Activated T-helper 17 cell treated with anti-CD3 and anti-CD28 coated beads, Interleukin-2, amount 50 U/mL, for 72 hours (primary cell): ENCODE measurements at regions not wholly inside any gene's neighbourhood (a gene's known extent, or its start where the extent isn't known, plus 50 kb on each side); places are given as distances from the start of the nearest gene placed in this dataset.
"Not testable (repeated sequence)": the region's sequence is repeated elsewhere in the genome, so short reads cannot be mapped to it uniquely, and the experiment has no call there.

Experiments used
- ATAC-seq: fragments of 150-1000 bp; cut with Tn5 transposase; replicated peaks from 2 replicates; pipeline ENCODE4 v1.10.0; 2021; ENCODE audit warnings: mild to moderate bottlenecking, moderate library complexity
- H3K27ac Mint-ChIP-seq: one replicate; pipeline ENCODE4 v1.8.0; 2022; ENCODE audit warnings: mixed read lengths
- H3K27me3 Mint-ChIP-seq: one replicate; pipeline ENCODE4 v1.8.0; 2022; ENCODE audit warnings: mixed read lengths
- H3K36me3 Mint-ChIP-seq: one replicate; pipeline ENCODE4 v1.8.0; 2022; ENCODE audit warnings: low read depth, mild to moderate bottlenecking, mixed read lengths
- H3K4me1 Mint-ChIP-seq: one replicate; pipeline ENCODE4 v1.8.0; 2022; ENCODE audit warnings: mixed read lengths
- H3K4me3 Mint-ChIP-seq: one replicate; pipeline ENCODE4 v1.8.0; 2022; ENCODE audit warnings: mild to moderate bottlenecking, mixed read lengths
- H3K9me3 Mint-ChIP-seq: one replicate; pipeline ENCODE4 v1.8.0; 2022; ENCODE audit warnings: mixed read lengths

DNA sequence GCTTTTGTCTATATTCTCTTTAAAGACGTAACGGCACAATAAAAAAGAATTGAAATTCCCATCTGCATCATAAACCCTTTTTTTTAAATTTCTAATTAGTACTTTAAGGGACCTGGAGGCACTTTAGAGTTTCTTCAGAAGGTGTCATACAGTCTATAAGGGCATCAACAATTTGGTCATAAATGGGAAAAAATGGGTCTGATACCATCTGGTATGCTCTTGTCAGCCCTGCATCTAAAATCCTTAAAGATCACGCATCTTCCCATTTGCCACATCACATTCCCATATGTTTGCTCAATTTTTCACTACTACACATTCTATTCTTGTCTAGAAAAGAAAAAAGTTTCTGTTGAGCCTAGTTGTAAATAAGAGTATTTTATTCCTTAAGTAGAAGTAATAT is 53.8 kb downstream of the COX7C start:
- no peaks in the 10 kb centered on the region for H3K36me3 Mint-ChIP-seq
- no peaks in the 10 kb centered on the region for H3K9me3 Mint-ChIP-seq
- H3K27ac Mint-ChIP-seq = no peak overlapping the region
- no peak for ATAC-seq
- no peak overlapping the region for H3K4me3 Mint-ChIP-seq
- H3K27me3 Mint-ChIP-seq = peaks cover 16% of the 10 kb centered on the region
- no peaks in the 10 kb centered on the region for H3K4me1 Mint-ChIP-seq

DNA sequence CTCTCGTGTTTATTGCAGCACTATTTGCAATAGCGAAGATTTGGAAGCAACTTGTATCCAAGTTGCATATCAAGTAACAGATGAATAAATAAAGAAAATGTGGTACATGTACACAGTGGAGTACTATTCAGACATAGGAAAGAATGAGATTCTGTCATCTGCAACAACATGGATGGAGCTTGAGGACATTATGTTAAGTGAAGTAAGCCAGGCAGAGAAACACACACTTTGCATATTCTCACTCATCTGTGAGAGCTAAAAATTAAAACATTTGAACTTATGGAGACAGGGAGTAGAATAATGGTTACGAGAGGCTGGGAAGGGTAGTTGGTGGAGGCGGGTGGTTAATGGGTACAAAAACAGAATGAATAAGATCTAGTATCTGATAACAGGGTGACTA is 56.3 kb downstream of the COX7C start:
- peaks cover 16% of the 10 kb centered on the region for H3K27me3 Mint-ChIP-seq
- H3K4me3 Mint-ChIP-seq = no peak overlapping the region
- H3K36me3 Mint-ChIP-seq = no peaks in the 10 kb centered on the region
- H3K9me3 Mint-ChIP-seq = no peaks in the 10 kb centered on the region
- H3K4me1 Mint-ChIP-seq = no peaks in the 10 kb centered on the region
- no peak overlapping the region for H3K27ac Mint-ChIP-seq
- ATAC-seq = no peak

DNA sequence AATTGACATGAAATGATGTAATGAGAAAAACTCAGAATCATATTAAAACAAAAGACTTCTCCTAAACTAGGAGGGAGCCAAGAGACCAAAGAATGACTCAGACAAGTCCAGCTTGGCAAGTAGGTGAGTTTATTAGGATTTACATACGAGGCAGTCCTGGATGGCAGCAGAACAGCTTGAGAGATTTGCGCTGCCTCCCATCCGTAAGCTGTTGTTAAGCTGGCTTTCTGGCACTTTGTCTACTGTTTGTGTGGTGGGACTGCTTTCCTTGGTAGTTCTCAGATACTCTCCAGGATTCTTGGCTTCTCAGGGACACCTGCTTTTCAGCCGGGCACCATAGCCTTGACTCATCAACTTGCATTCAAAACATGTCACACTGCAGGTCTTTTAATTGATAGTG is 57.6 kb downstream of the COX7C start:
- ATAC-seq = no peak
- H3K27ac Mint-ChIP-seq = no peak overlapping the region
- peaks cover 13% of the 10 kb centered on the region for H3K27me3 Mint-ChIP-seq
- no peaks in the 10 kb centered on the region for H3K4me1 Mint-ChIP-seq
- no peaks in the 10 kb centered on the region for H3K9me3 Mint-ChIP-seq
- no peaks in the 10 kb centered on the region for H3K36me3 Mint-ChIP-seq
- H3K4me3 Mint-ChIP-seq = no peak overlapping the region

DNA sequence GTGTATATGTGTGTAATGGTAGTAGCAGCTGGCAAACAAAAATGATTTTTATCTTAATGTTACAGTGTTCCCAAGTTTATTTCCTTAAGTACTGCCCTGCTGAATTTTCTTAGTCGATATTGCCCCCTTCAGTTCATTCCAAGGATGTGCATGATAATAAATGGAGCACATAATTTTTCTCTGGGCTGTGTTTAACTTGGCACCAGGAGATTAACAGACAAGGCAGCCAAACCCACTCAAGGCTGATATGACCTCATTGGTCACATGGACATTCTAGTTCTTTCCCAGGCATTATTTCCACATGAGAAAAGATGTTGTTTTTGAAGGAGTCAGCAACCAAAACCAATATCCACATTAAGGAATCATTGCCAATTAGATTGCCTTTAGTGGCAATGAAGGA is 61.8 kb downstream of the COX7C start:
- no peak overlapping the region for H3K4me3 Mint-ChIP-seq
- no peaks in the 10 kb centered on the region for H3K4me1 Mint-ChIP-seq
- no peak overlapping the region for H3K27ac Mint-ChIP-seq
- peaks cover 9% of the 10 kb centered on the region for H3K27me3 Mint-ChIP-seq
- H3K9me3 Mint-ChIP-seq = no peaks in the 10 kb centered on the region
- H3K36me3 Mint-ChIP-seq = no peaks in the 10 kb centered on the region
- peak; percentile 45 for ATAC-seq

DNA sequence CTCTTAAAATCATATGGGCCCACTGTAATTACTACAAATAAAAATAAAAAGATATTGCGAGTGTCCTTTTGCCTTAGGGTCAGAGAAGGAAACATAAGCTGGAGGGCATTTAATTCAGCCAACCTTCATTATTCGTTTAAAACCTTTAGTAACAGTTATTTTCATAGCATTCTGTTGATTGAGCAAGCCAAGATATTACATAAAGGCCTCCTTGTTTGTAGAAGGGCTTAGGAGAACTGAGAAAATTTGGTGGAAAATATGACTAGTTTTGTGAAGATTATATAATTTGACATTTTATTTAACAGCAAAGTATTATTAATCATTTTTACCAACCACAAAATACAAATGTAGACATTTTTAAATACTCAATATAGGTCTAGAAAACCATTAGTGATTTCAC is 62.2 kb downstream of the COX7C start:
- H3K27ac Mint-ChIP-seq = no peak overlapping the region
- ATAC-seq = no peak
- no peaks in the 10 kb centered on the region for H3K4me1 Mint-ChIP-seq
- peaks cover 9% of the 10 kb centered on the region for H3K27me3 Mint-ChIP-seq
- no peak overlapping the region for H3K4me3 Mint-ChIP-seq
- no peaks in the 10 kb centered on the region for H3K36me3 Mint-ChIP-seq
- H3K9me3 Mint-ChIP-seq = no peaks in the 10 kb centered on the region

DNA sequence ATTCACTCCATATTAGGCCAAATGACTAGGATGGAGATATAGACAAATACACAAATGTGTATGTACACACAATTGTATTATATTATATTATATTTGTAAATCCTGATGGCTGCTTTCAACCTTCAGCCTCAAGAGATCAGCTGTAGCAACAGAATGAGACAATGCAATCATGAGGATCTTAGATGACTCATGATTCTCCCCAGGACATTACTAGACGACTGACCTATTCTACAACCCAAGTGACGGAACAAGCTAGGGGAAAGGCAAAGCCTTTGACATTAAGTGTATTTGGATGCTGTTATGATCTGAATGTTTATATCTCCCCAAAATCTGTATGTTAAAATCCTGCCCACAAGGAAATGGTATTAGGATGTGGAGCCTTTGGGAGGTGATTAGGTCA is 66.5 kb downstream of the COX7C start:
- H3K27ac Mint-ChIP-seq = no peak overlapping the region
- ATAC-seq = no peak
- H3K4me1 Mint-ChIP-seq = no peaks in the 10 kb centered on the region
- no peak overlapping the region for H3K4me3 Mint-ChIP-seq
- no peaks in the 10 kb centered on the region for H3K9me3 Mint-ChIP-seq
- H3K36me3 Mint-ChIP-seq = no peaks in the 10 kb centered on the region
- peaks cover 9% of the 10 kb centered on the region for H3K27me3 Mint-ChIP-seq

DNA sequence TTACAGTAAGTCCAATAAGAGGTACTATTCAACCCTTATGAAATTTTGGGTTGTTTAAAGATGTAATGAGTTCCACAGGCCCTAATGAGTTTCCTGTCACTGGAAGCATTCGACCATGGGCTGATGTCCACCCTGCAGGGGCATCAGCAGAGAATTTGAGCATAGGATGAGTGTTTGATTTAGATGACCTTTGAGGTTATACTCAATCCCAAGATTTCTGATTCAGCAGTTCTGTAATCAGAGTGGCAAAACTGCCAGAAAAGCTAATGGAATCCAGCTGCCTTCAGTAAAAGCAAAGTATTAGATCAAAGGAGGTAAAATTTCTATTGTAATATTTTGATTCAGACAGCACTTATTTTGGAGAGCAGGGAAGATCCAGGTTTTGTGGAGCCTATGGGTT is 68.3 kb downstream of the COX7C start:
- Mint-ChIP-seq H3K4me1 (no peaks in the 10 kb centered on the region), H3K9me3 (no peaks in the 10 kb centered on the region), H3K27me3 (peaks cover 9% of the 10 kb centered on the region), H3K27ac (no peak overlapping the region), H3K36me3 (no peaks in the 10 kb centered on the region), H3K4me3 (no peak overlapping the region)
- ATAC-seq = no peak

DNA sequence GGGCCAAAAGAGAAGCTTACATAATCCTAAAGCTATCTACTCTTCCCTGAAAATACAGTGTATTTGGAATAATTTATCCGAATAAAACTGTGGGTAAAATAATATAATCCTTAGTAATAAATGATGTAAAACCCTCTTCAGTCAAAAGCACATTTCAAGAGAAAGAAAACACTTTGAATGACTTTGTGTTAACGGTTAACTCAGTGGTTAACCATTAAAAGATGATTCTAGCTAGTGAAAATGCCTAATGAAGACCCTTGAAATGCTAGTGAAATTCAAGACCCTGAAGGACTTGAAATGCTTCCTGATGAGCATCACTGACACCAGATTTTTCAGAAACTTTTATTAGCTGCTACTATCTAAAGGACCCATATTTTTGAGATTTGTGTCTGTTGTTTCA is 70.7 kb downstream of the COX7C start:
- H3K4me1 Mint-ChIP-seq = no peaks in the 10 kb centered on the region
- H3K9me3 Mint-ChIP-seq = no peaks in the 10 kb centered on the region
- ATAC-seq = no peak
- H3K27me3 Mint-ChIP-seq = no peaks in the 10 kb centered on the region
- H3K4me3 Mint-ChIP-seq = no peak overlapping the region
- no peaks in the 10 kb centered on the region for H3K36me3 Mint-ChIP-seq
- H3K27ac Mint-ChIP-seq = no peak overlapping the region

DNA sequence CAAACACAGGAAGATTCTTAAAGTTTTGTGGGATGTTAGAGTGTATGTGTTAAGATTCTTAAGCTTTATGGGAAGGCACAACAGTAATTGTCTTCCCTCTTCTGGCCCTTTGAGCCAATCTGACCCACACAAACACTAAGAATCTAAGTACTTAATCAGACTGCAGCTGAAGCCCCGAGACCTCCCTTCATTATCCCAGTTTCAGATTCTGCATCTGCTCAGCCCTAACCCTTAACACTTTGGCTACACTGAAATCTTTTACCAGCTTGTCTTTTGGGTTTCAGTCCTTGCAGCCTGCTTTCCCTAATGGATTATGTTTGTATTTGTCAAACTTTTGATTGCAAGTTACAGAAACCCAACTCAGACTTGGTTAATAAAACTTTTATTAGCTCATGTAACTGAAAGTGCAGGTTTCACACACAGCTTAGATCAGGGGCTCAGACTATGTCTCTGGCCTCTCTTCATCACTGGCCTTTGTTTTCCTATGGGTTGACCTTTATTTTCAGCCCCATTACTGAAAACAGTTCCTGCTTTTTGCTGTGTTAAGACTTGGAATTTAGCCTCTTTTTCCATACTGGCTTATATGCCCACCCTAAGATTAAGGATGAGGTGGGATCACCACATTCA is 71.5 kb downstream of the COX7C start:
- ATAC-seq = no peak
- Mint-ChIP-seq H3K9me3 (no peaks in the 10 kb centered on the region), H3K4me1 (no peaks in the 10 kb centered on the region)

DNA sequence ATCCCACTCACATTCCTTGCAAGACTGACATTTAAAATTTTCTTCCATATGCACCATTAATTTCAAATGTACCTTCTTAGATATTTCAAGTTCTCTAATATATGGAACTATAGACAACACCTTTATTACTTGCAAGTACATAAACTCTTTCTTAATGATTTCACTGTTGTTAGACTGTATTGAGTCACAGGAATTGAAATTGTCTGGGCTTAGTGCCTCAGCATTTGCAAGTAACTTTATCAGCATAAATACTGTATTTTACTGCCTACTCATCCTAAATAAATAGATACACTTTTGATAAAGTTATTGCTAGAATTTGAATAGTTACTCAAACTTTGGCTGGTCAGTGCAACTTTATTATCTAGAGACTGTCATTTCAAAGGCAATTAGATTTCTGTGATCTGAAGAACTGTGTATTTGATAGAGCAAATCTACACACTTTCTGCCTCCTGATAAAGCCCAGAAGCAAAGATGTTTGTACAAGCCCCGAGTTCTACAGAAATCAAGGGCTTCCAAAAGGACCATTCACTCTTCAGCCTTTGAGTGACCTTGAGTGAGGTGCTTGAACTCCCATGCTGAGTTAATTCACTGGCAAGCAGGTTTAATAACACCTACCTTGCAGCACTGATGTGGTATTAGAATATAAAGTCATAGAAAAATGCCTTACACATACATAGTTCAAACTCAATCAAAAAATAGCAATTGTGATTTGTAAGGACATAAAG is 91.6 kb downstream of the COX7C start:
- Mint-ChIP-seq H3K4me3 (no peak overlapping the region), H3K9me3 (no peaks in the 10 kb centered on the region), H3K27me3 (peaks cover 16% of the 10 kb centered on the region), H3K27ac (no peak overlapping the region), H3K36me3 (no peaks in the 10 kb centered on the region), H3K4me1 (no peaks in the 10 kb centered on the region)
- ATAC-seq = no peak

More for the DNA sequence above, 71.5 kb downstream of the COX7C start:
- no peaks in the 10 kb centered on the region for H3K36me3 Mint-ChIP-seq
- H3K4me3 Mint-ChIP-seq = no peak overlapping the region
- no peaks in the 10 kb centered on the region for H3K27me3 Mint-ChIP-seq
- H3K27ac Mint-ChIP-seq = no peak overlapping the region

DNA sequence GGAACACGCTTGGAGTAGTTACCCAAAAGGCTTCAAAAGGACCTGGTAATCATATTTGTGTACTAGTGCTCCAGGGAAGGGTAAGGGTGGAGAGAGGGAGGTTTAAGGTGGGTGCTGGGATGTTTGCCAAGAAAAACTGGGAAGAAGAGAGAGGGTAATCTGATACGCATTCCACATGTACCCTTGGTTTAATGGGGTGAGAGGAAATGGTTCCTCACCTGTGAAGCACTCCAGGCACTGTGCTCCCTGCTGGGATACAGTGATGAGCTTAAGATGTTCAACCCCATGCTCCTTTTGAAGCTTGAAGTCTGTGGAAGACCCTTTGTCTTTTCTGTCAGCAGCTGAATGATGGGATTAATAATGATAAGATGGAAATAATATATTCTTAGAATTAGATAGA is 98.4 kb downstream of the COX7C start:
- Mint-ChIP-seq H3K9me3 (no peaks in the 10 kb centered on the region), H3K27me3 (peaks cover 7% of the 10 kb centered on the region), H3K4me1 (no peaks in the 10 kb centered on the region), H3K36me3 (no peaks in the 10 kb centered on the region), H3K27ac (no peak overlapping the region), H3K4me3 (no peak overlapping the region)
- no peak for ATAC-seq

DNA sequence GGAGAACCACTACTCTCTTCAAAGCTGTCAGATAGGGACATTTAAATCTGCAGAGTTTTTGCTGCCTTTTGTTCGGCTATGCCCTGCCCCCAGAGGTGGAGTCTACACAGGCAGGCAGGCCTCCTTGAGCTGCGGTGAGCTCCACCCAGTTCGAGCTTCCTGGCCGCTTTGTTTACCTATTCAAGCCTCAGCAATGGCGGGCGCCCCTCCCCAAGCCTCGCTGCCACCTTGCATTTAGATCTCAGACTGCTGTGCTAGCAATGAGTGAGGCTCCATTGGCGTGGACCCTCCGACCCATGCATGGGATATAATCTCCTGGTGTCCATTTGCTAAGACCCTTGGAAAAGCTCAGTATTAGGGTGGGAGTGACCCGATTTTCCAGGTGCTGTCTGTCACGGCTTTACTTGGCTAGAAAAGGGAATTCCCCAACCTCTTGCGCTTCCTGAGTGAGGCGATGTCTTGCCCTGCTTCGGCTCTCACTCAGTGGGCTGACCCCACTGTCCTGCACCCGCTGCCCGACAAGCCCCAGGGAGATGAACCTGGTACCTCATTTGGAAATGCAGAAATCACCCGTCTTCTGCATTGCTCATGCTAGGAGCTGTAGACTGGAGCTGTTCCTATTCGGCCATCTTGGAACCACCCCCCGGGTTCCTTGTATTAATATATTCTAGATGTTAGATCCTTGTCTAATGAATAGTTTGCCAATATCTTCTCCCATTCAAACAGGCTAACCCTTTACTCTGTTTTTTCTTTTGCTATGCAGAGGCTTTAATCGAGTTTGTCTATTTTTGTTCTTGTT is 113.8 kb downstream of the COX7C start:
- ATAC-seq, H3K9me3 Mint-ChIP-seq, H3K27ac Mint-ChIP-seq, H3K27me3 Mint-ChIP-seq, H3K36me3 Mint-ChIP-seq, H3K4me3 Mint-ChIP-seq, H3K4me1 Mint-ChIP-seq: not testable (repeated sequence)

DNA sequence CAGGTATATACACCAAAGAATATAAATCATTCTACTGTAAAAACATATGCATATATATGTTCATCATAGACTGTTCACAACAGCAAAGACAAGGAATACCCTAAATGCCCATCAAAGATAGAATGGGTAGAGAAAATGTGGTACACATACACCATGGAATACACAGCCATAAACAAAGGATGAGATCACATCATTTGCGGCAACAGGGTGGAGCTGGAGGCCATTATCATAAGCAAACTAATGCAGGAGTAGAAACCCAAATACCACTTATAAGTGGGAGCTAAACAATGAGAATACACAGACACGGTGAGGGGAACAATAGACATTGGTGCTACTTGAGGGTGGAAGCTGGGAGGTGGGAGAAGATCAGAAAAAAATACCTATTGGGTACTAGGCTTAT is 117.6 kb downstream of the COX7C start:
- Mint-ChIP-seq H3K9me3 (peaks cover 8% of the 10 kb centered on the region), H3K27ac (no peak overlapping the region), H3K4me3 (no peak overlapping the region), H3K36me3 (no peaks in the 10 kb centered on the region), H3K4me1 (no peaks in the 10 kb centered on the region), H3K27me3 (no peaks in the 10 kb centered on the region)
- ATAC-seq = no peak

DNA sequence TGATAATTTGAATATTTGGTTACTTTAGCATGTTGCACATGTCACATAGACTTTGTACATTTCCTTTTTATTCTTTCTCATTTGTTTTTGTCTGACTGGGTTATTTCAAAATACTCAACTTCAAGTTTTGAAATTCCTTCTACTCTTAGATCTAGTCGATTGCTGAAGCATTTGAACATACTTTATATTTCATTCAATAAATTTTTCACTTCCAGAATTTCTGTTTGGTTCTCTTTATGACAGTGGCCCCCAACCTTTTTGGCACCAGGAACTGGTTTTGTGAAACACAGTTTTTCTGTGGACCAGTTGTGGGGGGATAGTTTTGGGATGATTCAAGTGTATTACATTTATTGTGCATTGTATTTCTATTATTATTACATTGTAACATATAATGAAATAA is 119.8 kb downstream of the COX7C start:
- Mint-ChIP-seq H3K27me3 (peaks cover 6% of the 10 kb centered on the region), H3K4me3 (no peak overlapping the region), H3K27ac (no peak overlapping the region), H3K9me3 (peaks cover 8% of the 10 kb centered on the region), H3K36me3 (no peaks in the 10 kb centered on the region), H3K4me1 (no peaks in the 10 kb centered on the region)
- ATAC-seq = no peak

DNA sequence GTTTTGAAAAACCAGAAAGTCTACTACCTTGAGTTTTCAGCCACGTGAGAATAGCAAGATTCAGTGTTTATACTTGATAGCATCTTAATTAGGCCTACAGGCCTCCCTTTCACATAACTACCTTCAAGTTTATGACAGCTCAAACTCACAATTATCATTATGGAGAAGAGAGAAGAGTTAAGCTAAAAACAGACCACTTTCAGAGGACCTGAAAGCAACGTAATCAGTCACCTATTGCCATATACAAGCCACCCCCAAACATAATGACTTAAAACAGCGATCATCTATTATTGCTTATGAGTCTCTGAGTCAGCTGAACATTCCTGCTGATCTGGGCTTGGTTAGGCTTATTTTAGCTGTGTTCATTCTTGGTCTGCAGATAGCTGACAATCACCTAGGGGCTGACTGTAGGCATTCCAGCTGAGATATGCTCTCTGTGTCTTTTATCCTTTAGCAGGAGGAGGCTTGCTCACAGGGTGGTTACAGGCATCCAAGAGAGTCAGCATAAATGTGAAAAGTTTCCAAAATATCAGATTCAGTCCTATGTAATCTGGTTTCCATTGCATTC is 130.9 kb downstream of the COX7C start:
- H3K9me3 Mint-ChIP-seq = no peaks in the 10 kb centered on the region
- no peak overlapping the region for H3K4me3 Mint-ChIP-seq
- H3K36me3 Mint-ChIP-seq = no peaks in the 10 kb centered on the region
- H3K27me3 Mint-ChIP-seq = peaks cover 3% of the 10 kb centered on the region
- ATAC-seq = no peak
- no peak overlapping the region for H3K27ac Mint-ChIP-seq
- H3K4me1 Mint-ChIP-seq = no peaks in the 10 kb centered on the region
